Stimulated activated memory B cell treated with anti-CD40 and anti-IgM and Interleukin-4, amounts not matched to agents 10 μg/mL and 1 μg/mL and 100 μg/mL, for 72 hours (primary cell): ENCODE measurements at regions not wholly inside any gene's neighbourhood (a gene's known extent, or its start where the extent isn't known, plus 50 kb on each side); places are given as distances from the start of the nearest gene placed in this dataset.

Experiments used
- ATAC-seq: fragments of 150-1000 bp; cut with Tn5 transposase; 2 replicates; pipeline ENCODE4 v1.10.0; 2021
- H3K27ac Mint-ChIP-seq: one replicate; pipeline ENCODE4 v1.8.0; 2022; ENCODE audit warnings: mild to moderate bottlenecking, mixed read lengths
- H3K27me3 Mint-ChIP-seq: one replicate; pipeline ENCODE4 v1.8.0; 2022; ENCODE audit warnings: mixed read lengths
- H3K36me3 Mint-ChIP-seq: one replicate; pipeline ENCODE4 v1.8.0; 2022; ENCODE audit warnings: mixed read lengths
- H3K4me1 Mint-ChIP-seq: one replicate; pipeline ENCODE4 v1.8.0; 2022; ENCODE audit warnings: mixed read lengths
- H3K4me3 Mint-ChIP-seq: one replicate; pipeline ENCODE4 v1.8.0; 2022; ENCODE audit warnings: mild to moderate bottlenecking, moderate library complexity, mixed read lengths
- H3K9me3 Mint-ChIP-seq: one replicate; pipeline ENCODE4 v1.8.0; 2022; ENCODE audit warnings: mixed read lengths

- Mint-ChIP-seq H3K27me3 (no peaks in the 10 kb centered on the region), H3K4me1 (no peaks in the 10 kb centered on the region), H3K9me3 (peaks cover 7% of the 10 kb centered on the region), H3K4me3 (no peak overlapping the region), H3K36me3 (no peaks in the 10 kb centered on the region), H3K27ac (no peak overlapping the region)
- ATAC-seq: no peak
Measured at GRCh38 chr13:67857581-67858310, 627.6 kb upstream of the PCDH9 start.

- Mint-ChIP-seq H3K27me3 (no peaks in the 10 kb centered on the region), H3K36me3 (no peaks in the 10 kb centered on the region), H3K9me3 (peaks cover 7% of the 10 kb centered on the region), H3K27ac (no peak overlapping the region), H3K4me1 (no peaks in the 10 kb centered on the region), H3K4me3 (no peak overlapping the region)
- no peak for ATAC-seq
Measured at GRCh38 chr13:67856955-67857354, 626.8 kb upstream of the PCDH9 start.

- peaks cover 7% of the 10 kb centered on the region for H3K9me3 Mint-ChIP-seq
Measured at GRCh38 chr13:67855741-67856238, 625.7 kb upstream of the PCDH9 start.

GRCh38 chr13:67854990-67855389 is 624.9 kb upstream of the PCDH9 start:
- no peaks in the 10 kb centered on the region for H3K36me3 Mint-ChIP-seq
- H3K27ac Mint-ChIP-seq: no peak overlapping the region
- no peak overlapping the region for H3K4me3 Mint-ChIP-seq
- peaks cover 5% of the 10 kb centered on the region for H3K9me3 Mint-ChIP-seq
- no peak for ATAC-seq
- H3K27me3 Mint-ChIP-seq: no peaks in the 10 kb centered on the region
- no peaks in the 10 kb centered on the region for H3K4me1 Mint-ChIP-seq

More at GRCh38 chr13:67855741-67856238, 625.7 kb upstream of the PCDH9 start:
- no peaks in the 10 kb centered on the region for H3K4me1 Mint-ChIP-seq
- no peak for ATAC-seq
- no peaks in the 10 kb centered on the region for H3K36me3 Mint-ChIP-seq
- no peak overlapping the region for H3K4me3 Mint-ChIP-seq
- no peak overlapping the region for H3K27ac Mint-ChIP-seq
- no peaks in the 10 kb centered on the region for H3K27me3 Mint-ChIP-seq

GRCh38 chr13:67844574-67844973 is 614.4 kb upstream of the PCDH9 start:
- H3K9me3 Mint-ChIP-seq: no peaks in the 10 kb centered on the region
- H3K27me3 Mint-ChIP-seq: no peaks in the 10 kb centered on the region
- no peak overlapping the region for H3K4me3 Mint-ChIP-seq
- ATAC-seq: no peak
- H3K4me1 Mint-ChIP-seq: no peaks in the 10 kb centered on the region
- H3K27ac Mint-ChIP-seq: no peak overlapping the region
- H3K36me3 Mint-ChIP-seq: no peaks in the 10 kb centered on the region

GRCh38 chr13:67841071-67841470 is 610.9 kb upstream of the PCDH9 start:
- ATAC-seq: no peak
- Mint-ChIP-seq H3K4me1 (no peaks in the 10 kb centered on the region), H3K27me3 (no peaks in the 10 kb centered on the region), H3K9me3 (no peaks in the 10 kb centered on the region), H3K27ac (no peak overlapping the region), H3K4me3 (no peak overlapping the region), H3K36me3 (no peaks in the 10 kb centered on the region)

- no peaks in the 10 kb centered on the region for H3K9me3 Mint-ChIP-seq
- H3K4me3 Mint-ChIP-seq: no peak overlapping the region
- no peak for ATAC-seq
- H3K4me1 Mint-ChIP-seq: no peaks in the 10 kb centered on the region
- H3K27ac Mint-ChIP-seq: no peak overlapping the region
- H3K27me3 Mint-ChIP-seq: no peaks in the 10 kb centered on the region
- no peaks in the 10 kb centered on the region for H3K36me3 Mint-ChIP-seq
Measured at GRCh38 chr13:67833564-67833963, 603.4 kb upstream of the PCDH9 start.

GRCh38 chr13:67829641-67830040 is 599.5 kb upstream of the PCDH9 start:
- H3K9me3 Mint-ChIP-seq: peaks cover 3% of the 10 kb centered on the region
- ATAC-seq: no peak
- no peaks in the 10 kb centered on the region for H3K36me3 Mint-ChIP-seq
- no peak overlapping the region for H3K4me3 Mint-ChIP-seq
- H3K27ac Mint-ChIP-seq: no peak overlapping the region
- no peaks in the 10 kb centered on the region for H3K27me3 Mint-ChIP-seq
- no peaks in the 10 kb centered on the region for H3K4me1 Mint-ChIP-seq

- no peak for ATAC-seq
- no peaks in the 10 kb centered on the region for H3K4me1 Mint-ChIP-seq
- no peak overlapping the region for H3K4me3 Mint-ChIP-seq
- peaks cover 3% of the 10 kb centered on the region for H3K9me3 Mint-ChIP-seq
- H3K27me3 Mint-ChIP-seq: no peaks in the 10 kb centered on the region
- no peaks in the 10 kb centered on the region for H3K36me3 Mint-ChIP-seq
- H3K27ac Mint-ChIP-seq: no peak overlapping the region
Measured at GRCh38 chr13:67827992-67828391, 597.9 kb upstream of the PCDH9 start.

- Mint-ChIP-seq H3K4me3 (no peak overlapping the region), H3K27me3 (no peaks in the 10 kb centered on the region), H3K4me1 (no peaks in the 10 kb centered on the region), H3K9me3 (peaks cover 6% of the 10 kb centered on the region), H3K36me3 (no peaks in the 10 kb centered on the region), H3K27ac (no peak overlapping the region)
- ATAC-seq: no peak
Measured at GRCh38 chr13:67821606-67822005, 591.5 kb upstream of the PCDH9 start.

- Mint-ChIP-seq H3K27ac (no peak overlapping the region), H3K4me1 (no peaks in the 10 kb centered on the region), H3K36me3 (no peaks in the 10 kb centered on the region), H3K27me3 (no peaks in the 10 kb centered on the region), H3K9me3 (peaks cover 5% of the 10 kb centered on the region), H3K4me3 (no peak overlapping the region)
- no peak for ATAC-seq
Measured at GRCh38 chr13:67806796-67807195, 576.7 kb upstream of the PCDH9 start.

GRCh38 chr13:67803118-67803517 is 573.0 kb upstream of the PCDH9 start:
- Mint-ChIP-seq H3K27me3 (no peaks in the 10 kb centered on the region), H3K9me3 (peaks cover 3% of the 10 kb centered on the region), H3K4me1 (no peaks in the 10 kb centered on the region), H3K27ac (no peak overlapping the region), H3K36me3 (no peaks in the 10 kb centered on the region), H3K4me3 (no peak overlapping the region)
- ATAC-seq: no peak

- no peaks in the 10 kb centered on the region for H3K4me1 Mint-ChIP-seq
- H3K4me3 Mint-ChIP-seq: no peak overlapping the region
- peaks cover 3% of the 10 kb centered on the region for H3K9me3 Mint-ChIP-seq
- no peak overlapping the region for H3K27ac Mint-ChIP-seq
- no peaks in the 10 kb centered on the region for H3K27me3 Mint-ChIP-seq
- ATAC-seq: no peak
- no peaks in the 10 kb centered on the region for H3K36me3 Mint-ChIP-seq
Measured at GRCh38 chr13:67792151-67792676, 562.1 kb upstream of the PCDH9 start.

- no peak for ATAC-seq
- no peaks in the 10 kb centered on the region for H3K4me1 Mint-ChIP-seq
- no peaks in the 10 kb centered on the region for H3K27me3 Mint-ChIP-seq
- H3K27ac Mint-ChIP-seq: no peak overlapping the region
- H3K36me3 Mint-ChIP-seq: no peaks in the 10 kb centered on the region
- H3K9me3 Mint-ChIP-seq: peaks cover 3% of the 10 kb centered on the region
- H3K4me3 Mint-ChIP-seq: no peak overlapping the region
Measured at GRCh38 chr13:67791047-67791446, 560.9 kb upstream of the PCDH9 start.

- H3K27me3 Mint-ChIP-seq: no peaks in the 10 kb centered on the region
- no peak overlapping the region for H3K4me3 Mint-ChIP-seq
- H3K27ac Mint-ChIP-seq: no peak overlapping the region
- ATAC-seq: no peak
- no peaks in the 10 kb centered on the region for H3K36me3 Mint-ChIP-seq
- no peaks in the 10 kb centered on the region for H3K4me1 Mint-ChIP-seq
- H3K9me3 Mint-ChIP-seq: peaks cover 3% of the 10 kb centered on the region
Measured at GRCh38 chr13:67776151-67776550, 546.0 kb upstream of the PCDH9 start.

GRCh38 chr13:67775359-67775758 is 545.2 kb upstream of the PCDH9 start:
- H3K4me1 Mint-ChIP-seq: no peaks in the 10 kb centered on the region
- ATAC-seq: no peak
- peaks cover 3% of the 10 kb centered on the region for H3K9me3 Mint-ChIP-seq
- H3K36me3 Mint-ChIP-seq: no peaks in the 10 kb centered on the region
- H3K27me3 Mint-ChIP-seq: no peaks in the 10 kb centered on the region
- H3K4me3 Mint-ChIP-seq: no peak overlapping the region
- H3K27ac Mint-ChIP-seq: no peak overlapping the region
